ENCODE measurements at regions not wholly inside any gene's neighbourhood (a gene's known extent, or its start where the extent isn't known, plus 50 kb on each side); places are given as distances from the start of the nearest gene placed in this dataset.

DNA sequence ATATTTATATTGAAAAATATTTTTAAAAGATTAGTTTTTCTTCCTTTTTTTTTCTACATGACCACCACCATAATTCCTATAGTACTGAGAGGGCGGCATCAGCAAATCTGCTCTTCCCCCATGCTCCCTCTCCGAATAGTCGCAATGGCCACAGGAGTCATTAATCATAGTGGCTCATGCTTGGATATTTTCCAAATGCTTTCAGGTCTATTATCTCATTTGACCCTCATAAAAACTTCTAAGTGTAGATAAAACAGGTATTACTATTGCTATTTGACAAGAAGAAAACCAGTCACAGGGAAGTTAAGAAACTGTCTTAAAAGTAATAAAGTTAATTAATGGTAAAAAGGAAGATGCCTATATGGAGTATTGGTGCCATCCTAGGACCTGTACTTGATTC, 440.7 kb downstream of the CMPK2 start:
- TF ChIP-seq TBP (CRISPR knock-in tag; IDR thresholded peaks at IDR 0.05) (no peak), TAF1 (CRISPR knock-in tag; IDR thresholded peaks at IDR 0.05) (no peak), ZNF24 (IDR thresholded peaks at IDR 0.05) (no peak), TCF7L2 (IDR thresholded peaks at IDR 0.05; ENCODE audit: low read depth, low read length) (no peak), ZNF577 (CRISPR knock-in tag; IDR thresholded peaks at IDR 0.05; ENCODE audit: borderline replicate concordance, low read depth) (no peak), NFIC (IDR thresholded peaks at IDR 0.05; ENCODE audit: low read length) (no peak), SRSF9 (IDR thresholded peaks at IDR 0.05; ENCODE audit: borderline replicate concordance, insufficient read depth, low read depth, low read length, poor library complexity, severe bottlenecking) (no peak), ZNF674 (CRISPR knock-in tag; IDR thresholded peaks at IDR 0.05; ENCODE audit: low read depth) (no peak), TBX3 (IDR thresholded peaks at IDR 0.05; ENCODE audit: borderline replicate concordance) (no peak)
- TF ChIP-seq, protein P1, sequence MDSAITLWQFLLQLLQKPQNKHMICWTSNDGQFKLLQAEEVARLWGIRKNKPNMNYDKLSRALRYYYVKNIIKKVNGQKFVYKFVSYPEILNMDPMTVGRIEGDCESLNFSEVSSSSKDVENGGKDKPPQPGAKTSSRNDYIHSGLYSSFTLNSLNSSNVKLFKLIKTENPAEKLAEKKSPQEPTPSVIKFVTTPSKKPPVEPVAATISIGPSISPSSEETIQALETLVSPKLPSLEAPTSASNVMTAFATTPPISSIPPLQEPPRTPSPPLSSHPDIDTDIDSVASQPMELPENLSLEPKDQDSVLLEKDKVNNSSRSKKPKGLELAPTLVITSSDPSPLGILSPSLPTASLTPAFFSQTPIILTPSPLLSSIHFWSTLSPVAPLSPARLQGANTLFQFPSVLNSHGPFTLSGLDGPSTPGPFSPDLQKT (CRISPR knock-in tag; IDR thresholded peaks at IDR 0.05; ENCODE audit: borderline replicate concordance): no peak
- TF ChIP-seq, protein P2, sequence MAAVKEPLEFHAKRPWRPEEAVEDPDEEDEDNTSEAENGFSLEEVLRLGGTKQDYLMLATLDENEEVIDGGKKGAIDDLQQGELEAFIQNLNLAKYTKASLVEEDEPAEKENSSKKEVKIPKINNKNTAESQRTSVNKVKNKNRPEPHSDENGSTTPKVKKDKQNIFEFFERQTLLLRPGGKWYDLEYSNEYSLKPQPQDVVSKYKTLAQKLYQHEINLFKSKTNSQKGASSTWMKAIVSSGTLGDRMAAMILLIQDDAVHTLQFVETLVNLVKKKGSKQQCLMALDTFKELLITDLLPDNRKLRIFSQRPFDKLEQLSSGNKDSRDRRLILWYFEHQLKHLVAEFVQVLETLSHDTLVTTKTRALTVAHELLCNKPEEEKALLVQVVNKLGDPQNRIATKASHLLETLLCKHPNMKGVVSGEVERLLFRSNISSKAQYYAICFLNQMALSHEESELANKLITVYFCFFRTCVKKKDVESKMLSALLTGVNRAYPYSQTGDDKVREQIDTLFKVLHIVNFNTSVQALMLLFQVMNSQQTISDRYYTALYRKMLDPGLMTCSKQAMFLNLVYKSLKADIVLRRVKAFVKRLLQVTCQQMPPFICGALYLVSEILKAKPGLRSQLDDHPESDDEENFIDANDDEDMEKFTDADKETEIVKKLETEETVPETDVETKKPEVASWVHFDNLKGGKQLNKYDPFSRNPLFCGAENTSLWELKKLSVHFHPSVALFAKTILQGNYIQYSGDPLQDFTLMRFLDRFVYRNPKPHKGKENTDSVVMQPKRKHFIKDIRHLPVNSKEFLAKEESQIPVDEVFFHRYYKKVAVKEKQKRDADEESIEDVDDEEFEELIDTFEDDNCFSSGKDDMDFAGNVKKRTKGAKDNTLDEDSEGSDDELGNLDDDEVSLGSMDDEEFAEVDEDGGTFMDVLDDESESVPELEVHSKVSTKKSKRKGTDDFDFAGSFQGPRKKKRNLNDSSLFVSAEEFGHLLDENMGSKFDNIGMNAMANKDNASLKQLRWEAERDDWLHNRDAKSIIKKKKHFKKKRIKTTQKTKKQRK (IDR thresholded peaks at IDR 0.05; ENCODE audit: low read length): no peak
- TF ChIP-seq, protein P3, sequence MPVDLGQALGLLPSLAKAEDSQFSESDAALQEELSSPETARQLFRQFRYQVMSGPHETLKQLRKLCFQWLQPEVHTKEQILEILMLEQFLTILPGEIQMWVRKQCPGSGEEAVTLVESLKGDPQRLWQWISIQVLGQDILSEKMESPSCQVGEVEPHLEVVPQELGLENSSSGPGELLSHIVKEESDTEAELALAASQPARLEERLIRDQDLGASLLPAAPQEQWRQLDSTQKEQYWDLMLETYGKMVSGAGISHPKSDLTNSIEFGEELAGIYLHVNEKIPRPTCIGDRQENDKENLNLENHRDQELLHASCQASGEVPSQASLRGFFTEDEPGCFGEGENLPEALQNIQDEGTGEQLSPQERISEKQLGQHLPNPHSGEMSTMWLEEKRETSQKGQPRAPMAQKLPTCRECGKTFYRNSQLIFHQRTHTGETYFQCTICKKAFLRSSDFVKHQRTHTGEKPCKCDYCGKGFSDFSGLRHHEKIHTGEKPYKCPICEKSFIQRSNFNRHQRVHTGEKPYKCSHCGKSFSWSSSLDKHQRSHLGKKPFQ (CRISPR knock-in tag; IDR thresholded peaks at IDR 0.05; ENCODE audit: insufficient replicate concordance): no peak
- TF ChIP-seq, protein P4, sequence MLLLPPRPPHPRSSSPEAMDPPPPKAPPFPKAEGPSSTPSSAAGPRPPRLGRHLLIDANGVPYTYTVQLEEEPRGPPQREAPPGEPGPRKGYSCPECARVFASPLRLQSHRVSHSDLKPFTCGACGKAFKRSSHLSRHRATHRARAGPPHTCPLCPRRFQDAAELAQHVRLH (CRISPR knock-in tag; IDR thresholded peaks at IDR 0.05; ENCODE audit: borderline replicate concordance, low read depth): no peak
- TF ChIP-seq, protein P5, sequence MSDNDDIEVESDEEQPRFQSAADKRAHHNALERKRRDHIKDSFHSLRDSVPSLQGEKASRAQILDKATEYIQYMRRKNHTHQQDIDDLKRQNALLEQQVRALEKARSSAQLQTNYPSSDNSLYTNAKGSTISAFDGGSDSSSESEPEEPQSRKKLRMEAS (IDR thresholded peaks at IDR 0.05): no peak

Data from HepG2 (cell line).